ENCODE measurements at regions not wholly inside any gene's neighbourhood (a gene's known extent, or its start where the extent isn't known, plus 50 kb on each side); places are given as distances from the start of the nearest gene placed in this dataset.

DNA sequence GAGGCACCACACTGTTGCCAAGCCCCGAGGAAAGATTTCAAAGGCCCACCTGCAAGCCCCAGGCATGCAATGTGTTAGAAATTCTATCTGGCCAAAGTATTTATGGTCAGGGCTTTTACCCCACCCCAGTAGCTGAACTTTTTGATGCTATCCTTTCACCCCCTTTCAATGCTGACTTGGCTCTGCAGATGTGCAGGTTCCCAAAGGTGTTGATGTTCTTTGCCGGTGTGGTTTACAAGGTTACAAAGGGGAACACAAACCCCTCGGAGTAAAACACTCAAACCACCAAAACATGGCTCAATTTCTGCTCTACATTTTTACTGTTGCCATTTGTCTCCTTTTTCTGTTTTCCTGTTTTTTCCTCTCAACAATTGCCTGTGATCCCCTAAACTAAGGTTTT lies 145.4 kb upstream of the BNIP2 start (continued):
- TF ChIP-seq FOSL1 (IDR thresholded peaks at IDR 0.05; ENCODE audit: low read depth), result no peak
- TF ChIP-seq CBX3 (IDR thresholded peaks at IDR 0.05; ENCODE audit: low read depth), result no peak
- TF ChIP-seq ZBTB33 (IDR thresholded peaks at IDR 0.05; ENCODE audit: extremely low read depth, insufficient replicate concordance, low read length), result no peak
- no peak for TF ChIP-seq EZH2phosphoT487 (IDR thresholded peaks at IDR 0.05; ENCODE audit: borderline replicate concordance)
- TF ChIP-seq, protein P1, sequence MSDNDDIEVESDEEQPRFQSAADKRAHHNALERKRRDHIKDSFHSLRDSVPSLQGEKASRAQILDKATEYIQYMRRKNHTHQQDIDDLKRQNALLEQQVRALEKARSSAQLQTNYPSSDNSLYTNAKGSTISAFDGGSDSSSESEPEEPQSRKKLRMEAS (IDR thresholded peaks at IDR 0.05), result no peak
- no peak for TF ChIP-seq ELF1 (IDR thresholded peaks at IDR 0.05; ENCODE audit: borderline replicate concordance, low read depth)
- TF ChIP-seq JUND (IDR thresholded peaks at IDR 0.05), result no peak
- TF ChIP-seq SIN3A (IDR thresholded peaks at IDR 0.05; ENCODE audit: low read depth), result no peak
- no peak for TF ChIP-seq POLR2AphosphoS5 (IDR thresholded peaks at IDR 0.05; ENCODE audit: low read depth, low read length)
- TF ChIP-seq POLR2A (IDR thresholded peaks at IDR 0.05; ENCODE audit: borderline replicate concordance, extremely low read depth, insufficient read depth, insufficient read length), result no peak

GRCh38 chr15:59833366-59833765 lies 144.2 kb upstream of the BNIP2 start:
- POLR2A ChIA-PET, result no interaction called here
- no TSS peak for BruUV-seq (replicated peaks)
- no peaks in the 10 kb centered on the region for H3K4me1 ChIP-seq (ENCODE audit: control insufficient read depth in 1 of 2, insufficient read depth in 2 of 2, low read length in 2 of 2)
- CTCF ChIA-PET, result no interaction called here
- H3K9me2 ChIP-seq (ENCODE audit: insufficient read depth), result no peaks in the 10 kb centered on the region
- no peak overlapping the region for H2AFZ ChIP-seq (ENCODE audit: low read depth, low read length, poor library complexity, severe bottlenecking)
- ATAC-seq (no peak), DNase-seq (ENCODE audit: low read depth, low spot score) (no peak)
- intact Hi-C loops (cut with micrococcal nuclease), result no loop called here
- peaks cover 60% of the 10 kb centered on the region for H3K27me3 ChIP-seq (ENCODE audit: insufficient read depth, low read length)
- no peak overlapping the region for H3K9ac ChIP-seq (ENCODE audit: low read length)
- no peaks in the 10 kb centered on the region for H3K79me2 ChIP-seq (ENCODE audit: insufficient read depth, low read length)
- H3K27ac ChIP-seq (ENCODE audit: low read depth, low read length), result no peak overlapping the region
- no peak for TF ChIP-seq EZH2 (IDR thresholded peaks at IDR 0.05)
- H3K36me3 ChIP-seq (ENCODE audit: control insufficient read depth in 1 of 2, insufficient read depth in 2 of 2, low read length in 2 of 2), result no peaks in the 10 kb centered on the region
- no peaks in the 10 kb centered on the region for H4K20me1 ChIP-seq (ENCODE audit: insufficient read depth)
- H3K9me3 ChIP-seq (ENCODE audit: control insufficient read depth in 1 of 2, insufficient read depth in 1 of 2, low read depth in 1 of 2, low read length in 2 of 2), result no peaks in the 10 kb centered on the region
- RAD21 ChIA-PET (ENCODE audit: low non-redundant PET in 1 of 2, low total read pairs in 2 of 2, uncharacterized antibody in 2 of 2, unreplicated experiment in 2 of 2), result no interaction called here
- H3K4me3 ChIP-seq (replicated peaks in 1 of 2; ENCODE audit: low read depth in 1 of 2, low read length in 2 of 2), result no peak overlapping the region
- no peak overlapping the region for H3K4me2 ChIP-seq (ENCODE audit: low read length)

Data from HCT116 (cell line).